ENCODE measurements at regions not wholly inside any gene's neighbourhood (a gene's known extent, or its start where the extent isn't known, plus 50 kb on each side); places are given as distances from the start of the nearest gene placed in this dataset.
"Not testable (repeated sequence)": the region's sequence is repeated elsewhere in the genome, so short reads cannot be mapped to it uniquely, and the experiment has no call there.

DNA sequence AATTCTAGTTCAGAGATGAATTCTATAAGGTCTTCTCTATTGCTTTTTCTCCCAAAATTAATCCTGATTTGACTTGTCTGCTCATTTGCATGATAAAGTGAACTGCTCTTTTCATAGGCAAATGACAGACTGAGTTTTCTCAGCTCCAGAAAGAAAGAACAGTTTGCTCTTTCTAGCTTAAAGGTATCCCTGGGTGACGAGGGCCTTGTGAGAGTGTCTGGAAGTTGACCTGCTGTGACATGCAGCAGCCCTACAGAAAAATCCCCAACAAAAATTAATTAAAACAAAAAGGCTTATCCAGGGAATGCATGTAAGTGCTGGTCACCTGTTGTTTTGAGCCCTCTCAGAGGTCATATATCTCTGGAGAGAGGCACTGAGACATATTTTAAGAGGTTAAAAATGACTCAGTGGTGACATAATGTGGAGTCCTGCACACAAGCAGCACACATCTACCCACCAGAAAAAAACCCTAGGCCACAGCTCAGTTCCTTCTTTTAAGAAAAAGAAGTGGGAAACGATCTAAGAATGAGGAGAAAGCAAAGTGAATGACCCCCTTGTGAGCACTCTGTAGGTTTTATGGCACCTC lies 602.8 kb downstream of the TGIF2LX start:
- WGBS, 2 experiments (ENCODE audit: insufficient coverage in 2 of 2) = no CpG with 5 or more reads among the region's 2 CpGs
- not testable (repeated sequence) for H3K4me1 ChIP-seq (ENCODE audit: control insufficient read depth, insufficient read depth, low read length, poor library complexity, severe bottlenecking); H3K36me3 ChIP-seq (ENCODE audit: control insufficient read depth, insufficient read depth, low read length); H3K27ac ChIP-seq (ENCODE audit: low read depth, low read length, severe bottlenecking); H3K9me3 ChIP-seq (ENCODE audit: control insufficient read depth, low read length); H3K4me3 ChIP-seq (ENCODE audit: extremely low read depth, insufficient read depth, low read length, poor library complexity, severe bottlenecking)

Data from mesodermal cell (in vitro differentiated cells).